Astrocyte (in vitro differentiated cells and primary cell): ENCODE measurements at regions not wholly inside any gene's neighbourhood (a gene's known extent, or its start where the extent isn't known, plus 50 kb on each side); places are given as distances from the start of the nearest gene placed in this dataset.

Experiments used
- DNase-seq: peaks from one replicate; pipeline ENCODE4 v3.0.0-alpha.2; 2010; ENCODE audit warnings: low read depth
- FAIRE-seq: peaks from 2 replicates; lab custom pipeline; 2011; peaks lifted over from hg19 to GRCh38; lab: Jason Lieb, UNC
- H2AFZ ChIP-seq: 2 replicates; pipeline ENCODE4 v1.6.0; 2012; ENCODE audit warnings: low read depth, low read length, inconsistent platforms
- H3K27ac ChIP-seq: 2 replicates; pipeline ENCODE4 v1.5.1; 2011; ENCODE audit warnings: low read depth, low read length, inconsistent platforms
- H3K27me3 ChIP-seq: 2 replicates; pipeline ENCODE4 v1.6.0; 2011; ENCODE audit warnings: low read length, inconsistent platforms; ENCODE audit not compliant: insufficient read depth
- H3K36me3 ChIP-seq: 2 replicates; pipeline ENCODE4 v1.5.1; 2011; ENCODE audit warnings: low read length, inconsistent platforms; ENCODE audit not compliant: insufficient read depth
- H3K4me1 ChIP-seq: 2 replicates; pipeline ENCODE4 v1.5.1; 2011; ENCODE audit warnings: low read length, inconsistent platforms; ENCODE audit not compliant: insufficient read depth
- H3K4me2 ChIP-seq: 2 replicates; pipeline ENCODE4 v1.6.0; 2012; ENCODE audit warnings: low read length, inconsistent platforms
- H3K4me3 ChIP-seq: 2 replicates; pipeline ENCODE4 v1.5.1; 2011; ENCODE audit warnings: low read depth, mild to moderate bottlenecking, low read length, inconsistent platforms; ENCODE audit not compliant: insufficient read depth
- H3K79me2 ChIP-seq: 2 replicates; pipeline ENCODE4 v1.6.0; 2012; ENCODE audit warnings: mild to moderate bottlenecking, low read length, inconsistent platforms; ENCODE audit not compliant: insufficient read depth
- H3K9ac ChIP-seq: 2 replicates; pipeline ENCODE4 v1.6.0; 2012; ENCODE audit warnings: mild to moderate bottlenecking, low read length, inconsistent platforms
- H3K9me3 ChIP-seq: 2 replicates; pipeline ENCODE4 v1.5.1; 2012; ENCODE audit warnings: low read depth, mild to moderate bottlenecking, low read length, inconsistent platforms; ENCODE audit not compliant: insufficient read depth
- H4K20me1 ChIP-seq: 2 replicates; pipeline ENCODE4 v1.6.0; 2012; ENCODE audit warnings: low read length, inconsistent platforms; ENCODE audit not compliant: insufficient read depth
- H3K27ac Mint-ChIP-seq: one replicate; pipeline ENCODE4 v1.8.0; 2021; ENCODE audit warnings: mild to moderate bottlenecking, mixed read lengths; ENCODE audit not compliant: unreplicated experiment
- H3K27me3 Mint-ChIP-seq: one replicate; pipeline ENCODE4 v1.8.0; 2021; ENCODE audit warnings: low read depth, mixed read lengths; ENCODE audit not compliant: unreplicated experiment
- H3K36me3 Mint-ChIP-seq: one replicate; pipeline ENCODE4 v1.8.0; 2021; ENCODE audit warnings: low read depth, mixed read lengths; ENCODE audit not compliant: unreplicated experiment
- H3K4me1 Mint-ChIP-seq: one replicate; pipeline ENCODE4 v1.8.0; 2021; ENCODE audit warnings: low read depth, mixed read lengths; ENCODE audit not compliant: unreplicated experiment
- H3K4me3 Mint-ChIP-seq: one replicate; pipeline ENCODE4 v1.8.0; 2021; ENCODE audit warnings: mild to moderate bottlenecking, moderate library complexity, mixed read lengths; ENCODE audit not compliant: unreplicated experiment
- H3K9me3 Mint-ChIP-seq: one replicate; pipeline ENCODE4 v1.8.0; 2021; ENCODE audit warnings: mild to moderate bottlenecking, mixed read lengths; ENCODE audit not compliant: unreplicated experiment
- EZH2 ChIP-seq: IDR thresholded peaks from 2 replicates; pipeline ENCODE4 v1.6.1; 2012; ENCODE audit warnings: mild to moderate bottlenecking, low read length, inconsistent platforms; ENCODE audit not compliant: insufficient read depth
- TF ChIP-seq, protein P1 (sequence below): IDR thresholded peaks from 2 replicates; pipeline ENCODE4 v1.5.1; 2011; ENCODE audit warnings: low read depth, mild to moderate bottlenecking, inconsistent platforms, low read length, moderate library complexity; ENCODE audit not compliant: insufficient read depth

DNA sequence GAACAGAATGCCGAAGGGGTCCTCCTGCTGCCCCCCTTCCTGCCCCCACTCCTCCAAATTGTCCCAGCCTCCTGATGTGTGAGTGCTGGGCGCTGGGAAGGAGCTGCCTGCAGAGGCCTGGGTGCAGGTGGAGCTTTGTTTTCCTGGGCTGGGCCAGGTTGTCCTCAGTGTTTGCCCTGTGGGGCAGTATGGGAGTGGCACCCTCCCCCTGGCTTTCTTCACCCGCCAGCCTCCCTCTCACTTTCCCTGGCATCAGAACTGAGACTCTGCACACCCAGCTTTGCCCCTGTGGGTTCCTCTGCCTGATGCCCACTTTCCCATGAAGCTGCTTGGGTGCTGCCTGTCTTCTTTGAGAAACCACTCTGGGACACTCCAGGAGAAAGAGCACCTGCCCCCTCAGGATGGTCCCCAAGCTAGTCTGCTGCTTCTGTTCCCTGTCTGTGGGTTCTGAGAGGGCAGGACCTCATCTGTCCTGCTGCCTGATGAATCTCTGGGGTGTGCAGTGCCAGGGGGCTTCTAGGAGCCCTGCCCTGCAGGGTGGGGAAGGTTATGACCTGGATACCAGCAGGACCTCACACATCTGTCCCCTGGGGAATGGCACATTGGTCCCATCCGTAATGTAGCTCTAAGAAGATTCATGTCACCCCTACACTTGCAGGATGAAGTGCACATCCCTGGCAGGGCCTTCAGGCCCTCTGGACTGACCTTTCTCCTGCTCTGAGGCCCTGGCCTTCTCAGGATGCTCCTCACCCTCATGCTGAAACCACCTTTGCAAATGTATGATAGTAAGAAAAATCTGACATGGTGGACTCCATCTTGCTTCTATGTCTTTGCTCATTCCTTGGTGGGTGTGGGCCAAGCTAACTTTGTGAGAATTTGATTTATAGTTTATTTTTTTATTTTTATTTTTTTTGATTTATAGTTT is 146.8 kb upstream of the HS6ST1 start:
- H3K36me3 ChIP-seq, result no peaks in the 10 kb centered on the region
- FAIRE-seq (no peak), DNase-seq (no peak)
- Mint-ChIP-seq H3K27ac (no peak overlapping the region), H3K4me1 (no peaks in the 10 kb centered on the region), H3K27me3 (peaks cover 7% of the 10 kb centered on the region), H3K9me3 (peaks cover 23% of the 10 kb centered on the region), H3K36me3 (no peaks in the 10 kb centered on the region), H3K4me3 (no peak overlapping the region)
- H3K27ac ChIP-seq, result no peak overlapping the region
- H3K4me2 ChIP-seq, result no peak overlapping the region
- H3K4me3 ChIP-seq, result no peak overlapping the region
- peaks cover 32% of the 10 kb centered on the region for H3K9me3 ChIP-seq
- no peaks in the 10 kb centered on the region for H3K4me1 ChIP-seq
- H3K27me3 ChIP-seq, result no peaks in the 10 kb centered on the region
- H2AFZ ChIP-seq, result no peak overlapping the region
- H3K9ac ChIP-seq, result no peak overlapping the region
- TF ChIP-seq, protein P1, sequence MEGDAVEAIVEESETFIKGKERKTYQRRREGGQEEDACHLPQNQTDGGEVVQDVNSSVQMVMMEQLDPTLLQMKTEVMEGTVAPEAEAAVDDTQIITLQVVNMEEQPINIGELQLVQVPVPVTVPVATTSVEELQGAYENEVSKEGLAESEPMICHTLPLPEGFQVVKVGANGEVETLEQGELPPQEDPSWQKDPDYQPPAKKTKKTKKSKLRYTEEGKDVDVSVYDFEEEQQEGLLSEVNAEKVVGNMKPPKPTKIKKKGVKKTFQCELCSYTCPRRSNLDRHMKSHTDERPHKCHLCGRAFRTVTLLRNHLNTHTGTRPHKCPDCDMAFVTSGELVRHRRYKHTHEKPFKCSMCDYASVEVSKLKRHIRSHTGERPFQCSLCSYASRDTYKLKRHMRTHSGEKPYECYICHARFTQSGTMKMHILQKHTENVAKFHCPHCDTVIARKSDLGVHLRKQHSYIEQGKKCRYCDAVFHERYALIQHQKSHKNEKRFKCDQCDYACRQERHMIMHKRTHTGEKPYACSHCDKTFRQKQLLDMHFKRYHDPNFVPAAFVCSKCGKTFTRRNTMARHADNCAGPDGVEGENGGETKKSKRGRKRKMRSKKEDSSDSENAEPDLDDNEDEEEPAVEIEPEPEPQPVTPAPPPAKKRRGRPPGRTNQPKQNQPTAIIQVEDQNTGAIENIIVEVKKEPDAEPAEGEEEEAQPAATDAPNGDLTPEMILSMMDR, result no peak
- no peak for TF ChIP-seq EZH2
- H4K20me1 ChIP-seq, result no peaks in the 10 kb centered on the region
- no peaks in the 10 kb centered on the region for H3K79me2 ChIP-seq

DNA sequence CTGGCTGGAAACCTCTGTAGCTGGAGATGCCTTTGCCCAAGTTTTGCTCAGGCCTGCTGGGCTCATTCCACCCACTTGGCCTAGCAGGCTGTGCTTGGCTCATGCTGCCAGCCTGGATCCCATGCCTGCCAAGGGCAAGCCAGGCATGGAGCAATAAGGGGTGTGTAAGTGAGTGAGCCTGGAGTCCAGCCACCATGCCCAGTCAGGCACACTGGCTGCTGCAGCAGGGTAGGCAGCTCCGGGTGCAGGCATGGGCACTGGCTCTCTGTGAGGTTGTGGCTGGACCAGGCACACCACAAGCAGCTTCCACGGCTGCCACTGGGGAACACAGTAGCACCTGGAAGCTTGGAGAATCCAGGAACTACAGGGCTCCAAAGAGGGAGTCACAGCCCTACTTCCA is 147.7 kb upstream of the HS6ST1 start:
- Histone ChIP-seq H3K4me2 (no peak overlapping the region), H3K9ac (no peak overlapping the region), H3K79me2 (no peaks in the 10 kb centered on the region), H4K20me1 (no peaks in the 10 kb centered on the region), H3K4me3 (no peak overlapping the region), H3K27ac (no peak overlapping the region), H3K27me3 (no peaks in the 10 kb centered on the region), H3K4me1 (no peaks in the 10 kb centered on the region), H3K9me3 (peaks cover 32% of the 10 kb centered on the region), H3K36me3 (no peaks in the 10 kb centered on the region), H2AFZ (no peak overlapping the region)
- TF ChIP-seq EZH2, result no peak
- TF ChIP-seq, protein P1, result no peak
- H3K36me3 Mint-ChIP-seq, result no peaks in the 10 kb centered on the region
- peaks cover 9% of the 10 kb centered on the region for H3K27me3 Mint-ChIP-seq
- no peak overlapping the region for H3K27ac Mint-ChIP-seq
- no peaks in the 10 kb centered on the region for H3K4me1 Mint-ChIP-seq
- peaks cover 26% of the 10 kb centered on the region for H3K9me3 Mint-ChIP-seq
- DNase-seq (no peak), FAIRE-seq (no peak)
- no peak overlapping the region for H3K4me3 Mint-ChIP-seq

DNA sequence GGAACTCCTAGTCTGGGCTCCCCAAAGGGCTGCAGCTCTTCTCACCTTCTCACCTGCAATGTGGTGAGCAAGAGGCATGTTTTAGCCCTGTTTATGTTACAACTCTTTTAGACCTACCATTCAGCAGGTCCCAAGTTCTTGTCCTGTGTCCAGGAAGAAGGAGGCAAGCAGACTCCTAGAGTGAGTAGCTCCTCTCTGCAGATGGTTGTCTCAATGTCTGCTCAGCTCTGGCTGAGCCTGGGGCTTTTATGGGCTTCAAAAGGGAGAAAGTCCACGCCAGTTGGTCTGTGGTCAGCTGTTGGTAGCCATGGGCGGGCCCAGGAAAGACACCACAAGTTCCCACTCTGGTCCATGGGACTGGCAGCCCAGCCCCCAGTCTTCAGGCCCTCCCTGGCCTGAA is 148.1 kb upstream of the HS6ST1 start:
- Histone ChIP-seq H3K4me3 (no peak overlapping the region), H2AFZ (no peak overlapping the region), H3K27me3 (no peaks in the 10 kb centered on the region), H3K9me3 (peaks cover 32% of the 10 kb centered on the region), H3K4me1 (no peaks in the 10 kb centered on the region), H3K27ac (no peak overlapping the region), H3K9ac (no peak overlapping the region), H4K20me1 (no peaks in the 10 kb centered on the region), H3K79me2 (no peaks in the 10 kb centered on the region), H3K4me2 (no peak overlapping the region), H3K36me3 (no peaks in the 10 kb centered on the region)
- no peak overlapping the region for H3K27ac Mint-ChIP-seq
- H3K4me1 Mint-ChIP-seq, result no peaks in the 10 kb centered on the region
- no peak for DNase-seq
- FAIRE-seq, result no peak
- H3K9me3 Mint-ChIP-seq, result peaks cover 26% of the 10 kb centered on the region
- TF ChIP-seq, protein P1, result no peak
- no peak for TF ChIP-seq EZH2
- no peaks in the 10 kb centered on the region for H3K36me3 Mint-ChIP-seq
- no peak overlapping the region for H3K4me3 Mint-ChIP-seq
- peaks cover 9% of the 10 kb centered on the region for H3K27me3 Mint-ChIP-seq
